ENCODE measurements at regions not wholly inside any gene's neighbourhood (a gene's known extent, or its start where the extent isn't known, plus 50 kb on each side); places are given as distances from the start of the nearest gene placed in this dataset.

DNA sequence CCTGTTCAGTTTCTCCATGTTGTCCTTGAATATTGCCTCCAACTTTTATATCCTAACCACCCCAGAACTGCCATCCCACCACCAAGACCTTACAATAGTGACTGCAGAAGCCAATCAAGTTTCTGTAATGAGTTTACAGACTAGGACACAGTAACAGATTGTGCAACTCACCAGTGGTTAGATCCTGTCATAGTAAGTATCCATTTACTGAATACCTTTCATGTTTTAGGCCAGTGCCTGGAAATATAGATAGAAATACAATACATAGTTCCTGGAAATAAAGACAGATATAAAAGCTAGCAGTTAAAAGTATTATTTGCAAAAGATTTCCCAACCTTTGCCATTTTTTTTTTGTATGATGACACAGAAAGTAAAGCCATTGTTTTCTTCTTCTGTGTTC, 471.8 kb upstream of the BTBD3 start:
- Histone ChIP-seq H3K27ac (ENCODE audit: low read depth, low read length) (peak overlapping the region; percentile 15), H3K36me3 (ENCODE audit: control insufficient read depth in 3 of 3, insufficient read depth in 3 of 3, low read length in 3 of 3) (no peaks in the 10 kb centered on the region), H3K4me1 (ENCODE audit: control insufficient read depth in 3 of 3, insufficient read depth in 3 of 3, low read length in 3 of 3) (peaks cover 9 to 10% (median 10%) of the 10 kb centered on the region in 3 donors), H3K9ac (ENCODE audit: low read depth in 1 of 3, low read length in 3 of 3) (no peak overlapping the region), H3K4me3 (ENCODE audit: low read length in 3 of 3) (no peak overlapping the region), H3K9me3 (ENCODE audit: control insufficient read depth in 3 of 3, low read length in 3 of 3) (no peaks in the 10 kb centered on the region), H3K27me3 (ENCODE audit: control insufficient read depth in 3 of 3, insufficient read depth in 3 of 3, low read length in 3 of 3) (no peaks in the 10 kb centered on the region)

DNA sequence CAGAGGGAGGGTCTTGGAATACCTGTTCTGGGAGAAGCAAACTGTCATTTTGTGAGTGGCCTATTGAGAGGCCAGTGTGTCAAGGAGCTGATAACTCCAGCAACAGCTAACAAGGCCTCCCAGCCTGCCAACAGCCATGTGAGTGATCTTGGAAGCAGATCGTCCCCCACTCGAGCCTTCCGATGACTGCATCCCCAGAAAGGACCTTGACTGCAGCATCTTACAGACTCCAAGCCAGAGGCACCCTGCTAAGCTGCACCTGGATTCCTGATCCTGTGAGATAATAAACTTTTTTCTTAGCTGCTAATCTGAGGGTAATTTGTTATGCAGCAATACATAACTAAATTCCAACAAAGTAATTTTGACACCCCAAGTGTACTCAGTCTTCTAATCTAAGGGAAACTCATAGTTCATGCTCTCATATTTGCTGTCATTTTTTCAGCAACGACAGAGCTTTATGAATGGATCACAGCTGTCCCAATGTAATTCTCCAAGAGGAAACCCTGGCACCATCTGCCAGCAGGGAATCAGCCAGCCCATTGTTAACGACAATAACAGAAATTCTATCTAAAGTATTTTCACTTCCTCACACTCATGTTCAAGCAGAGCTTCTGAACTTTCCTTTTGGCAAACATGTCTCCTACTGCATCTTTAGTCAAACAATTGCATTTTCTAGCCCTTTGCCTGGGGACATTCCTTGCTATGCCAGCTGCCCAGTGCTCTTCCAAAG, 470.2 kb upstream of the BTBD3 start:
- H3K27ac ChIP-seq (ENCODE audit: low read depth, low read length): no peak overlapping the region
- H3K9ac ChIP-seq (ENCODE audit: low read depth in 1 of 3, low read length in 3 of 3): no peak overlapping the region
- no peaks in the 10 kb centered on the region for H3K36me3 ChIP-seq (ENCODE audit: control insufficient read depth in 3 of 3, insufficient read depth in 3 of 3, low read length in 3 of 3)
- H3K27me3 ChIP-seq (ENCODE audit: control insufficient read depth in 3 of 3, insufficient read depth in 3 of 3, low read length in 3 of 3): no peaks in the 10 kb centered on the region
- H3K4me3 ChIP-seq (ENCODE audit: low read length in 3 of 3): no peak overlapping the region
- peaks cover 17 to 21% (median 20%) of the 10 kb centered on the region in 3 donors for H3K4me1 ChIP-seq (ENCODE audit: control insufficient read depth in 3 of 3, insufficient read depth in 3 of 3, low read length in 3 of 3)
- no peaks in the 10 kb centered on the region for H3K9me3 ChIP-seq (ENCODE audit: control insufficient read depth in 3 of 3, low read length in 3 of 3)

DNA sequence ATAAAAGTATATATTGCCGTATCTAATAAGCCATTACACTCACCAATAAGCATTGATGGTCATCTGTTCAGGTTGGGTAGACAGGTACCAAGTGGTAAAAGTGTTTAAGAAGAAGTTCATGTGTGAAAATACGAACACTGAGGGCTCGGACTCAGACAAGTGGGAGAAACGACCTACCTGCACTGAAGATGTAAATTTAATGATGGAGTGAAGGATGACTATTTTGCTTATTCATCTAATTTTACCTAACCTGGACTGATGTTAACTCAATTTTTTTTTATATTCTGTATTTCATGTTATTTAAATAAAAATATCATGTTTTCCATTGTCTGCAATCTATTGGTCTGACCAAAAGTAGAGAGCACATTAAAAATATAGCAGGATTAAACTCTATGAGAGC, 469.1 kb upstream of the BTBD3 start:
- Histone ChIP-seq H3K4me3 (ENCODE audit: low read length in 3 of 3) (no peak overlapping the region), H3K4me1 (ENCODE audit: control insufficient read depth in 3 of 3, insufficient read depth in 3 of 3, low read length in 3 of 3) (peaks cover 17 to 22% (median 20%) of the 10 kb centered on the region in 3 donors), H3K9ac (ENCODE audit: low read depth in 1 of 3, low read length in 3 of 3) (no peak overlapping the region), H3K9me3 (ENCODE audit: control insufficient read depth in 3 of 3, low read length in 3 of 3) (no peaks in the 10 kb centered on the region), H3K36me3 (ENCODE audit: control insufficient read depth in 3 of 3, insufficient read depth in 3 of 3, low read length in 3 of 3) (no peaks in the 10 kb centered on the region), H3K27ac (ENCODE audit: low read depth, low read length) (no peak overlapping the region), H3K27me3 (ENCODE audit: control insufficient read depth in 3 of 3, insufficient read depth in 3 of 3, low read length in 3 of 3) (no peaks in the 10 kb centered on the region)

- Histone ChIP-seq H3K9me3 (ENCODE audit: control insufficient read depth in 3 of 3, low read length in 3 of 3) (no peaks in the 10 kb centered on the region), H3K9ac (ENCODE audit: low read depth in 1 of 3, low read length in 3 of 3) (peak overlapping the region in 2 of 3 donors; percentile 48 to 54), H3K36me3 (ENCODE audit: control insufficient read depth in 3 of 3, insufficient read depth in 3 of 3, low read length in 3 of 3) (no peaks in the 10 kb centered on the region), H3K4me3 (ENCODE audit: low read length in 3 of 3) (peak overlapping the region in 2 of 3 donors; percentile 8 to 27), H3K27ac (ENCODE audit: low read depth, low read length) (peak overlapping the region; percentile 56), H3K4me1 (ENCODE audit: control insufficient read depth in 3 of 3, insufficient read depth in 3 of 3, low read length in 3 of 3) (peaks cover 7 to 11% (median 11%) of the 10 kb centered on the region in 3 donors), H3K27me3 (ENCODE audit: control insufficient read depth in 3 of 3, insufficient read depth in 3 of 3, low read length in 3 of 3) (no peaks in the 10 kb centered on the region)
These were observed 465.9 kb upstream of the BTBD3 start for GRCh38 chr20:11451793-11452291.

DNA sequence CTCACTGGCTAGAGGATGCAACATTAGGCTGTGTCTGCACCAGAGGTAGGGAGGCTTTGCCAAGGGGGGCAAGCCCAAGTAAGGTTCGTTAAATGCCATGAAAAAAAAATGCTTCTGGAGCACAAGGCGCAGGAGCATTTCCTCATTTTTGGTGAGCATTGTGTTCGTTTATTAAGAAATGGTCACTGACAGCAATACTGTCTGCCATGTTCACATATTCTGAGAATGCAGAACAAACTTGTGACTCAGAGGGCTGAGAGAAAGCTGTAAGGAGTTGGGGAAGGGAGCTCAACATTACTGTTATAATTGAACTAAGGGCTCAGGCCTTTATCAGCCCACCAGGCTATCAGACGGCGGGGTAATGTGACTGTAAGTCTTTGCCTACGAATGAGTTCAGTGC, 465.4 kb upstream of the BTBD3 start:
- H3K4me1 ChIP-seq (ENCODE audit: control insufficient read depth in 3 of 3, insufficient read depth in 3 of 3, low read length in 3 of 3): peaks cover 7 to 11% (median 11%) of the 10 kb centered on the region in 3 donors
- H3K27ac ChIP-seq (ENCODE audit: low read depth, low read length): peak overlapping the region; percentile 56
- no peaks in the 10 kb centered on the region for H3K36me3 ChIP-seq (ENCODE audit: control insufficient read depth in 3 of 3, insufficient read depth in 3 of 3, low read length in 3 of 3)
- peak overlapping the region in 1 of 3 donors; percentile 48 for H3K9ac ChIP-seq (ENCODE audit: low read depth in 1 of 3, low read length in 3 of 3)
- H3K4me3 ChIP-seq (ENCODE audit: low read length in 3 of 3): no peak overlapping the region
- no peaks in the 10 kb centered on the region for H3K27me3 ChIP-seq (ENCODE audit: control insufficient read depth in 3 of 3, insufficient read depth in 3 of 3, low read length in 3 of 3)
- H3K9me3 ChIP-seq (ENCODE audit: control insufficient read depth in 3 of 3, low read length in 3 of 3): no peaks in the 10 kb centered on the region

DNA sequence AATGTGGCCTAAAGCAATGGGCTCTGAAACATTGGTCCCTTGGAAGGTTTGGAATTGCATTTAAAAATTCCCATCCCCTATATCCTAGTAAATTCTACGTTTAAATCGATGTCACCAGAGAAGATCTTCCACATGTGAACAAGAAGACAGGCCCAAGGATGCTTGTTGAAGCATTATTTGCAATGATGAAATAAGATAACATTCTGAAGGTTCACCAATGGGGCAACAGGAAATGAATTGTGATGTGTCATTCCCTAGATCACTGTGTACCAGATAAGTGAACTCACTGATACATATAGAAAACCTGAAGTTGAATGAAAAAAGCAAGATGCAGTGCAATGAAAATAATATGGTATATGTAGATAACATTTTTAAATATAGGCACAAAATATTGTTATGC, 464.3 kb upstream of the BTBD3 start:
- no peaks in the 10 kb centered on the region for H3K36me3 ChIP-seq (ENCODE audit: control insufficient read depth in 3 of 3, insufficient read depth in 3 of 3, low read length in 3 of 3)
- H3K27me3 ChIP-seq (ENCODE audit: control insufficient read depth in 3 of 3, insufficient read depth in 3 of 3, low read length in 3 of 3): no peaks in the 10 kb centered on the region
- H3K9me3 ChIP-seq (ENCODE audit: control insufficient read depth in 3 of 3, low read length in 3 of 3): no peaks in the 10 kb centered on the region
- no peak overlapping the region for H3K27ac ChIP-seq (ENCODE audit: low read depth, low read length)
- H3K4me1 ChIP-seq (ENCODE audit: control insufficient read depth in 3 of 3, insufficient read depth in 3 of 3, low read length in 3 of 3): peaks cover 7 to 11% (median 11%) of the 10 kb centered on the region in 3 donors
- no peak overlapping the region for H3K9ac ChIP-seq (ENCODE audit: low read depth in 1 of 3, low read length in 3 of 3)
- no peak overlapping the region for H3K4me3 ChIP-seq (ENCODE audit: low read length in 3 of 3)

DNA sequence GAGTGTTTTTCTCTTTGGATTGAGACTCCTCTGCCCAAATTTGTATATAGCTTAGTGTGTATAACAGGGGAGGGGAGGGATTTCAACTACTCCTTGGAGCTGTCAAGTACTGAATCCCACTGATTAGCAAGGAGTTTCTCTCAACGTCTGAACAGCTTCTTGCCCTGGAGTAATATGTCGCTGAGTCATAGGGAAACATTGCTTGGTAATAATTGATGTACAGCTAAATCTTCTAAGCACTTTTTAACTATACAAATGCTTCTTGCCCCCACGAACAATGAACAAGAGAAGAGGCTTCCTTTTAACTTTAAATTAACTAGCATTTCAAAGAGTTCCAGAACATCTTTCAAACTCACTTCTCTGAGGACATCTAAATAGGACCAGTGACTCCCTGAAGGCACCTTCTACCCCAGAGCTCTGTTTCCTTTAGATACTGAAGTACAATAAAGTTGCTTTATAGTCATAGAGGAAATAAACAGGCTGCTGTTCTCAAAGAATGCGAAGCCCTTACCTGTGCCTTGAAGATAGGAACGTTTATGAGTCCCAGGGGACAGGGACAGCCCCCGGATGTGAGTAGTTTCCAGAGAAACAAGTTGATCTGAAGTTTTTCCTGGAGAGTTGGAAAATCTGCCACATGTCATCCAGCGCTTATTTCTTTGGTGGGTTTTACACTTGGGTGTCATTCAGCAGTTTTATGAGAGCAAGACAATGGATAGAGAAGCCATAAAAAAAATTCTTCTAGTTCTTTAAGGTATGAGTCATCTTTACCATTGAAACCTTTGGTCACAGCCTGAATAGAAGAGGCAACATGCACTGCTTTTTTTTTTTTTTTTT, 462.5 kb upstream of the BTBD3 start:
- H3K4me1 ChIP-seq (ENCODE audit: control insufficient read depth in 3 of 3, insufficient read depth in 3 of 3, low read length in 3 of 3): peaks cover 7 to 11% (median 11%) of the 10 kb centered on the region in 3 donors
- no peaks in the 10 kb centered on the region for H3K27me3 ChIP-seq (ENCODE audit: control insufficient read depth in 3 of 3, insufficient read depth in 3 of 3, low read length in 3 of 3)
- no peaks in the 10 kb centered on the region for H3K36me3 ChIP-seq (ENCODE audit: control insufficient read depth in 3 of 3, insufficient read depth in 3 of 3, low read length in 3 of 3)
- H3K9me3 ChIP-seq (ENCODE audit: control insufficient read depth in 3 of 3, low read length in 3 of 3): no peaks in the 10 kb centered on the region
- H3K27ac ChIP-seq (ENCODE audit: low read depth, low read length): no peak overlapping the region
- H3K4me3 ChIP-seq (ENCODE audit: low read length in 3 of 3): no peak overlapping the region
- H3K9ac ChIP-seq (ENCODE audit: low read depth in 1 of 3, low read length in 3 of 3): no peak overlapping the region

GRCh38 chr20:11457488-11457887, 460.2 kb upstream of the BTBD3 start:
- no peaks in the 10 kb centered on the region for H3K27me3 ChIP-seq (ENCODE audit: control insufficient read depth in 3 of 3, insufficient read depth in 3 of 3, low read length in 3 of 3)
- H3K36me3 ChIP-seq (ENCODE audit: control insufficient read depth in 3 of 3, insufficient read depth in 3 of 3, low read length in 3 of 3): no peaks in the 10 kb centered on the region
- no peak overlapping the region for H3K4me3 ChIP-seq (ENCODE audit: low read length in 3 of 3)
- no peak overlapping the region for H3K27ac ChIP-seq (ENCODE audit: low read depth, low read length)
- H3K9ac ChIP-seq (ENCODE audit: low read depth in 1 of 3, low read length in 3 of 3): no peak overlapping the region
- peaks cover 0 to 1% (median under 1%) of the 10 kb centered on the region in 3 donors for H3K4me1 ChIP-seq (ENCODE audit: control insufficient read depth in 3 of 3, insufficient read depth in 3 of 3, low read length in 3 of 3)
- H3K9me3 ChIP-seq (ENCODE audit: control insufficient read depth in 3 of 3, low read length in 3 of 3): no peaks in the 10 kb centered on the region

- H3K27ac ChIP-seq (ENCODE audit: low read depth, low read length): no peak overlapping the region
- no peak overlapping the region for H3K4me3 ChIP-seq (ENCODE audit: low read length in 3 of 3)
- H3K4me1 ChIP-seq (ENCODE audit: control insufficient read depth in 3 of 3, insufficient read depth in 3 of 3, low read length in 3 of 3): no peaks in the 10 kb centered on the region
- no peaks in the 10 kb centered on the region for H3K9me3 ChIP-seq (ENCODE audit: control insufficient read depth in 3 of 3, low read length in 3 of 3)
- no peaks in the 10 kb centered on the region for H3K27me3 ChIP-seq (ENCODE audit: control insufficient read depth in 3 of 3, insufficient read depth in 3 of 3, low read length in 3 of 3)
- H3K9ac ChIP-seq (ENCODE audit: low read depth in 1 of 3, low read length in 3 of 3): no peak overlapping the region
- H3K36me3 ChIP-seq (ENCODE audit: control insufficient read depth in 3 of 3, insufficient read depth in 3 of 3, low read length in 3 of 3): no peaks in the 10 kb centered on the region
These were observed 458.4 kb upstream of the BTBD3 start for GRCh38 chr20:11459090-11459890.

Data from skeletal muscle tissue (tissue), 3 donors.